GM12878 (cell line): ENCODE measurements at regions not wholly inside any gene's neighbourhood (a gene's known extent, or its start where the extent isn't known, plus 50 kb on each side); places are given as distances from the start of the nearest gene placed in this dataset.

Source experiments
- ATAC-seq: fragments of 200-7000 bp; cut with Tn5 transposase; 3 replicates; pipeline ENCODE4 v1.9.1; 2020; ENCODE audit warnings: mild to moderate bottlenecking, moderate library complexity
- BruUV-seq: library from RNA; stranded (reverse); fragments of 400-500 nt; replicated peaks from 2 replicates; lab custom pipeline; 2021; lab: Mats Ljungman, UMichigan
- CTCF ChIA-PET: fragments of 300-600 bp; sonication (Branson Sonifier 250); formaldehyde crosslinking; extraction: SDS; loops from one replicate; lab custom pipeline; 2021; ENCODE audit warnings: inconsistent platforms; lab: Yijun Ruan, JAX
- POLR2A ChIA-PET: fragments of 350-600 bp; formaldehyde crosslinking; extraction: SDS; loops from one replicate; lab custom pipeline; 2021; ENCODE audit warnings: inconsistent platforms; lab: Charles Lee
- RAD21 ChIA-PET: fragments of 300-600 bp; sonication (Branson Sonifier 250); formaldehyde crosslinking; loops from one replicate; lab custom pipeline; 2023; ENCODE audit warnings: antibody characterized with exemption; ENCODE audit not compliant: unreplicated experiment; lab: Charles Lee
- SMC1A ChIA-PET: fragments of 300-600 bp; sonication (Branson Sonifier 250); formaldehyde crosslinking; loops from one replicate; lab custom pipeline; 2023; ENCODE audit not compliant: unreplicated experiment, uncharacterized antibody; lab: Charles Lee
- DNase-seq: peaks from one replicate; pipeline ENCODE4 v3.0.0-alpha.2; 2011; ENCODE audit warnings: low read depth, low spot score
- FAIRE-seq: peaks from 3 replicates; lab custom pipeline; 2011; peaks lifted over from hg19 to GRCh38; lab: Jason Lieb, UNC
- H2AFZ ChIP-seq: 2 replicates; pipeline ENCODE4 v1.6.0; 2011; ENCODE audit warnings: low read depth, low read length, control low read depth; ENCODE audit not compliant: control insufficient read depth
- H3K27ac ChIP-seq: 2 replicates; pipeline ENCODE4 v1.5.1; 2011; ENCODE audit warnings: control low read depth; ENCODE audit not compliant: control insufficient read depth, insufficient read depth
- H3K27me3 ChIP-seq, 2 experiments: replicated peaks in 1 of 2; 2 replicates each; pipeline versions ENCODE4 v1.6.0 to v1.6.1; 2011; ENCODE audit warnings: low read length in 1 of 2; ENCODE audit not compliant: control insufficient read depth in 2 of 2, insufficient read depth in 2 of 2
- H3K36me3 ChIP-seq, 2 experiments: 2 replicates each; pipeline ENCODE4 v1.5.1; 2011; ENCODE audit warnings: low read length in 1 of 2; ENCODE audit not compliant: control insufficient read depth in 2 of 2, insufficient read depth in 2 of 2
- H3K4me1 ChIP-seq: 2 replicates; pipeline ENCODE4 v1.6.1; 2011; ENCODE audit warnings: mild to moderate bottlenecking, low read length, moderate library complexity, mixed read lengths; ENCODE audit not compliant: control insufficient read depth, insufficient read depth
- H3K4me2 ChIP-seq: 2 replicates; pipeline ENCODE4 v1.6.0; 2011; ENCODE audit warnings: control low read depth; ENCODE audit not compliant: control insufficient read depth, insufficient read depth
- H3K4me3 ChIP-seq: fragments of 200-600 bp; sonication (generic); 2 replicates; pipeline ENCODE4 v1.5.1; 2016
- H3K79me2 ChIP-seq: 2 replicates; pipeline ENCODE4 v1.6.0; 2011; ENCODE audit warnings: low read length; ENCODE audit not compliant: control insufficient read depth, insufficient read depth
- H3K9ac ChIP-seq: 2 replicates; pipeline ENCODE4 v1.8.0; 2011; ENCODE audit warnings: low read length, control low read depth, mixed read lengths; ENCODE audit not compliant: control insufficient read depth, insufficient read depth
- H3K9me3 ChIP-seq: replicated peaks from 3 replicates; pipeline ENCODE4 v1.5.1; 2011; ENCODE audit warnings: mild to moderate bottlenecking, low read length; ENCODE audit not compliant: control insufficient read depth, insufficient read depth
- H4K20me1 ChIP-seq: 2 replicates; pipeline ENCODE4 v1.6.0; 2011; ENCODE audit not compliant: control insufficient read depth, insufficient read depth
- E4F1 ChIP-seq: fragments of 450-650 bp; IDR thresholded peaks from 2 replicates; pipeline ENCODE4 v1.6.1; 2018; ENCODE audit warnings: borderline replicate concordance, mild to moderate bottlenecking; ENCODE audit not compliant: partially characterized antibody
- EP300 ChIP-seq, 2 experiments: fragments of 150-350 bp in 1 of 2; IDR thresholded peaks; 2 replicates each; pipeline ENCODE4 v1.6.1; 2011 to 2012; ENCODE audit warnings: low read depth in 2 of 2, low read length in 2 of 2, borderline replicate concordance in 1 of 2, improper control_type of control experiment in 1 of 2, inconsistent platforms in 1 of 2; ENCODE audit not compliant: control insufficient read depth in 1 of 2
- ESRRA ChIP-seq: IDR thresholded peaks from 2 replicates; pipeline ENCODE4 v1.6.1; 2012; ENCODE audit warnings: mild to moderate bottlenecking, low read length, improper control_type of control experiment
- ETV6 ChIP-seq, 2 experiments: fragments of 450-650 bp in 1 of 2; IDR thresholded peaks in 1 of 2; conservative IDR thresholded peaks in 1 of 2; 2 replicates each; pipeline ENCODE4 v1.6.1; 2014; ENCODE audit warnings: antibody characterized with exemption in 1 of 2, borderline replicate concordance in 1 of 2, low read depth in 1 of 2, mild to moderate bottlenecking in 1 of 2, moderate library complexity in 1 of 2
- FOXM1 ChIP-seq: IDR thresholded peaks from 2 replicates; pipeline ENCODE4 v1.6.1; 2012; ENCODE audit warnings: low read depth, mild to moderate bottlenecking, inconsistent platforms, low read length, moderate library complexity
- IKZF1 ChIP-seq: fragments of 450-650 bp; conservative IDR thresholded peaks from 2 replicates; pipeline ENCODE4 v1.6.1; 2017; ENCODE audit warnings: antibody characterized with exemption, mild to moderate bottlenecking
- IRF3 ChIP-seq: fragments of 450-650 bp; IDR thresholded peaks from 2 replicates; pipeline ENCODE4 v1.6.1; 2014; ENCODE audit warnings: mild to moderate bottlenecking
- JUND ChIP-seq: IDR thresholded peaks from 2 replicates; pipeline ENCODE4 v1.6.1; 2012; ENCODE audit warnings: low read depth, mild to moderate bottlenecking, low read length, improper control_type of control experiment, moderate library complexity
- MXI1 ChIP-seq: fragments of 150-350 bp; IDR thresholded peaks from 2 replicates; pipeline ENCODE4 v1.6.1; 2011; ENCODE audit warnings: low read depth, mild to moderate bottlenecking, inconsistent platforms, low read length, improper control_type of control experiment
- MYC ChIP-seq: IDR thresholded peaks from 2 replicates; pipeline ENCODE4 v1.6.1; 2011; ENCODE audit warnings: mild to moderate bottlenecking, low read length, moderate library complexity, inconsistent platforms; ENCODE audit not compliant: insufficient read depth, insufficient replicate concordance, insufficient read length, severe bottlenecking
- PBX3 ChIP-seq: IDR thresholded peaks from 2 replicates; pipeline ENCODE4 v1.6.1; 2011; ENCODE audit warnings: mild to moderate bottlenecking, low read depth, low read length, moderate library complexity; ENCODE audit not compliant: insufficient replicate concordance
- SMAD5 ChIP-seq: IDR thresholded peaks from 2 replicates; pipeline ENCODE4 v1.6.1; 2016; ENCODE audit warnings: antibody characterized with exemption, low read depth
- USF2 ChIP-seq: IDR thresholded peaks from 2 replicates; pipeline ENCODE4 v1.6.1; 2011; ENCODE audit warnings: low read depth, low read length, improper control_type of control experiment, borderline replicate concordance
- ZNF592 ChIP-seq: fragments of 450-650 bp; IDR thresholded peaks from 2 replicates; pipeline ENCODE4 v1.6.1; 2017; ENCODE audit warnings: mild to moderate bottlenecking, moderate library complexity
- WGBS: methylation state at CpG from one replicate; pipeline ENCODE4 v1.1.6; 2016; ENCODE audit warnings: low lambda C conversion rate; ENCODE audit not compliant: insufficient replicate concordance, insufficient coverage; ENCODE audit errors: missing lambda C conversion rate; 5-methylcytosine and 5-hydroxymethylcytosine counted together
- in situ Hi-C: fragments of 300-500 bp; cut with MboI; formaldehyde crosslinking; loops from 9 replicates; pipeline ENCODE4 v1.14.3; 2018; ENCODE audit warnings: mixed read lengths
- intact Hi-C: fragments of 100-400 bp; cut with micrococcal nuclease; formaldehyde crosslinking; loops from one replicate; pipeline ENCODE4 v1.14.2; 2022; ENCODE audit not compliant: unreplicated experiment

- in situ Hi-C loops, result no loop called here
- SMC1A ChIA-PET, result no interaction called here
- RAD21 ChIA-PET, result no interaction called here
- Histone ChIP-seq H3K27ac (no peak overlapping the region), H3K36me3 (no peaks in the 10 kb centered on the region), H3K4me2 (no peak overlapping the region), H3K9me3 (no peaks in the 10 kb centered on the region), H3K4me3 (no peak overlapping the region), H3K27me3 (no peaks in the 10 kb centered on the region), H2AFZ (no peak overlapping the region), H3K9ac (no peak overlapping the region), H3K4me1 (no peaks in the 10 kb centered on the region), H4K20me1 (no peaks in the 10 kb centered on the region), H3K79me2 (no peaks in the 10 kb centered on the region)
- no TSS peak for BruUV-seq
- CTCF ChIA-PET, result no interaction called here
- DNase-seq, result no peak
- no peak for ATAC-seq
- FAIRE-seq, result no peak
- 0% methylated on average over 1 of the region's 1 CpG for WGBS
- POLR2A ChIA-PET, result no interaction called here
- intact Hi-C loops, result no loop called here
- TF ChIP-seq JUND, result no peak
- TF ChIP-seq USF2, result no peak
- TF ChIP-seq IRF3, result no peak
- no peak for TF ChIP-seq E4F1
- no peak for TF ChIP-seq SMAD5
- TF ChIP-seq PBX3, result no peak
- TF ChIP-seq MYC, result no peak
- no peak for TF ChIP-seq IKZF1
- no peak for TF ChIP-seq MXI1
- no peak for TF ChIP-seq ETV6 (conservative IDR thresholded peaks at IDR 0.05 in 1 of 2, IDR thresholded peaks at IDR 0.05 in 1 of 2; ENCODE audit: borderline replicate concordance in 1 of 2, low read depth in 1 of 2)
- no peak for TF ChIP-seq EP300 (IDR thresholded peaks at IDR 0.05; ENCODE audit: borderline replicate concordance in 1 of 2, control insufficient read depth in 1 of 2, low read depth in 2 of 2, low read length in 2 of 2)
- no peak for TF ChIP-seq FOXM1
- TF ChIP-seq ESRRA, result no peak
- TF ChIP-seq ZNF592, result no peak
These were observed 167.7 kb downstream of the TDRD15 start for GRCh38 chr2:21291426-21291825.
